Adrenal gland (tissue), 5 donors: ENCODE measurements at regions not wholly inside any gene's neighbourhood (a gene's known extent, or its start where the extent isn't known, plus 50 kb on each side); places are given as distances from the start of the nearest gene placed in this dataset.

Experiments used
- CTCF ChIP-seq, 6 experiments: fragments of 450-650 bp in 4 of 6; fragments of 200-600 bp in 2 of 6; sonication (generic) in 1 of 6; IDR thresholded peaks; 1 replicate in 5 of 6; 2 replicates in 1 of 6; pipeline versions ENCODE4 v1.5.1 to v1.8.0; 2016 to 2021; ENCODE audit warnings: antibody characterized with exemption in 6 of 6, mild to moderate bottlenecking in 2 of 6, moderate library complexity in 1 of 6
- POLR2A ChIP-seq, 2 donors: fragments of 450-650 bp; IDR thresholded peaks; one replicate each; pipeline ENCODE4 v1.6.1; 2017; ENCODE audit warnings: antibody characterized with exemption in 2 of 2, mild to moderate bottlenecking in 2 of 2, moderate library complexity in 1 of 2
- donor health status: DM: no; HTN: no; CAD: no.

- no peak for TF ChIP-seq CTCF (IDR thresholded peaks at IDR 0.05)
- TF ChIP-seq POLR2A (IDR thresholded peaks at IDR 0.05): no peak
These were observed 316.8 kb upstream of the CAMK1G start for GRCh38 chr1:209266590-209267205.
